Kidney tubule cell (primary cell): ENCODE measurements at regions not wholly inside any gene's neighbourhood (a gene's known extent, or its start where the extent isn't known, plus 50 kb on each side); places are given as distances from the start of the nearest gene placed in this dataset.
"Not testable (repeated sequence)": the region's sequence is repeated elsewhere in the genome, so short reads cannot be mapped to it uniquely, and the experiment has no call there.

Experiments used
- DNase-seq: peaks from one replicate; pipeline ENCODE4 v3.0.0-alpha.2; 2018; ENCODE audit warnings: low spot score

DNA sequence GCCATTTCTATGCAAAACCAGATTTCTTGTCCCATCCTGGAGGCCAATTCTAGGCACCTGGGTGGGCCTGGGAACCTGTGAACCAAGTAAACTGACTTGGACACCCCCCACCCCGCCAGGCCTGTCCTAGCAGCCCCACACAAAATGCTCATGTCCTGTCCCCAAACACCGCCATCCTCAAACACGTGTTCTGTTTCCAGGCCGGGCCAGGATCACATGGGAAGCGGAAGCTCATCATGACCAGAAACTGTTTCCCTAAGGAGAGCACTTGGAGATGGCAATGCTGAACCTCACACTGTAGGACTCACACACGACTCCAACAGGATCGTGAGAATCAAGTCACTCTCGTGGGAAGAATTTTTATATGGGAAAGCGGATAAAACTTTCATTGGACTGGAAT, 78.7 kb upstream of the DRD5 start:
- DNase-seq = not testable (repeated sequence)

DNA sequence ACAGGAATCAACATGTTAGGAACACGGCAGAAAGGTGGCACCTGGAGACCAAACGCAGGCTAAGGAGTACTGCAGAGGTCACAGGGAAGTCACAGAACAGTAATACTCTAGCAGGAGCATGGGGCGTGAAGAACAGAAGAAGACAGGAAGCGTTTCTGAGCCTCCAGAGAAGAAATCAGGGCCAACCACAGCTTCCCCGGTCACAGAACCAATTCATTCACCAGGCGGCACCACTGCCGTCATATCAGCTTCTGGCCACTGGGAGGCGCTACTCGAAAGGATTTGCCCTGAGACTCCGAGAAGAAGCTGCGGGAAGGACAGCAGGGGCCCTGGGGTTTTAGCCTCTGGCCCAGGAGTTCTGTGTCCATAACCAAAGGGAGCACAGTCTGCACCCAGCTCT, 78.0 kb upstream of the DRD5 start:
- peak; percentile 57 for DNase-seq

DNA sequence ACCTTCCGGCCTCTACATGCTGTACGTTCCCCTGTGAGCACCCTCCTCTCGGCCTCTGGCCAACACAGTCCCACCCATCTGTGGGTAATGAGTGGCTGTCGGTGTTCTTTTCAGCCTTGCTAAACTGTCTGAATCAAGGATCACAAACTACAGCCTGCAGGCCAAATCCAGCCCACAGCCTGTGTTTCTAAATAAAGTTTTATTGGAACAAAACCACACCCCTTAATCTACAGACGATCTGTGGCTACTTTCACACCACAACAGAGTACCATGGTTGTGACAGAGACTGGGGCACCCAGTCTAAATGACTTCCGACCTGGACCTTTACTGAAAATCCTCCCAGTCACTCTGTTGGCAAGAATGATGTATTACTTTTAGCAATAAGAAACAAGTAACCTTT, 77.3 kb upstream of the DRD5 start:
- DNase-seq = not testable (repeated sequence)

DNA sequence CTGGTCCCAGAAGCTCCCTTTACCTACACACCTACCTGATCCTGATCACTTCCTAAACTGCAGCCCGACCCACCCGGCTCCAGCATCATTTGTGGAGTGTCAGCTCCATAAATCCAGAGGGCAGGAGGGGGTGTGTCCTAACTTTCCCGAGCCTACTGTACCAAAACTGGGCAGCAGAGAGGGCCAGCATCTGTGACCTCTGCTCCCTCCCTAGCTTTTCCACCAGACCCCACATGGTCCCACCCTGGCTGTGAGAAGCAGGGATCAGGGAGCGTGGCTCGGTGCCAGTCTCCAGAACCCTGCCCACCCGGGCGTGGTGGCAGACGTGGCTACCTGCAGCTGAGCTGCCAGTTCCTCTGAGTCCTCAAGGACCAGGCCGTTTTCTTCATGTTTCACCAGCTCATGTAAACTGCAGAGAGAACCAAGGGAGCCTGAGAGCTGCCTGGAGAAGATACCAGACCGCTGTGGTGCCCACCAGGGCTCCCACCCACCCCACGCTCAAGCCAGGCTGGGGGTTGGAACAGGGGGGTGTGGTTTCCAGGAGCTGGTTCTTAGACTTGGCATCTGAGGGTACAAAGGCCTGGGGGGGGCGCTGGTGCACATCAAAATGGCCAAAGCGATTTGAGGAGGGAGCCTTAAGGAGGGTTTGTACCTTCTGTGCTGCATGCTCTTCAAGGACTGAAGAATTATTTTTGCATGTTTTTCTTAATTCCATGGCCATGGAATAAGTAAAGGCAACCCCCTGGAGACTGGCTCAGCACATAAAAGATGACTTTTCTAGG, 76.7 kb upstream of the DRD5 start:
- no peak for DNase-seq

DNA sequence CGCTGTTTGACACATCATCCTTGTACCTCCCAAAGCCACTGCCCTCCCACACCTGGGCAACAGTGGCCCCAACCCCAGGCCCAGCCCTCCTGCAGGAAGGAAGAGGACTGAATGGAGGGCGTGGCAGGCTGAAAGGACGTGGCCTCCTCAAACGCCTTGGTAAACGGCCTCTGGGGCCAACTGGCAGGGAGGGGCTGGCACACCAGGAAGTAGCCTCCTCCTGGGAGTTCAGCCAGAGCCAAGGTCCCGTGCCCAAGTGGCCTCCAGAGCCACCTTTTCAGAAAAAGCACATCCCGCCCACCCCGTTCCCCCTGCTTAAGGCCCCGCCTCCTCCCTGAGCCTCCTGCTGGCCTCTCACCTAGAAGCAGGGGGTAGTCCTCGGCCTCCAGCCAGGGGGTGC, 74.2 kb upstream of the DRD5 start:
- not testable (repeated sequence) for DNase-seq

DNA sequence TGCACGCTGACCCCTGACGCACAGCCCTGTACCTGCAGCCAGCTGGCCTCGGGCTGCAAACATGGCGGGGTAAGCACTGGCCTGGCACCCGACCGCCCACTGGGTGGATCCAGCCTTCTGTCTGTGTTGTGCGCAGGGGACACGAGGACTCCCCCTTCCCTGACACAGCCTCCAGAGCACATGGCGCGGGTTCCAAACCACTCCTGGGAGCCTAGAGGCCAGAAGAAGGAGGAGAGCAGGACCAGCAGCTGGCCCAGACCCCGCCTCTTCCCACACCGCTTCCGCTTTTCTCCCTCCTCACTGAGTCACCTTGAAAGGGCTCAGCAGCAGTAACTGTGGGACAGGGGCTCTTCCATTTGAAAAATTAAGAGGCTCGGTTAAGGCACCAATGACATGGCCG, 73.5 kb upstream of the DRD5 start:
- DNase-seq = not testable (repeated sequence)

DNA sequence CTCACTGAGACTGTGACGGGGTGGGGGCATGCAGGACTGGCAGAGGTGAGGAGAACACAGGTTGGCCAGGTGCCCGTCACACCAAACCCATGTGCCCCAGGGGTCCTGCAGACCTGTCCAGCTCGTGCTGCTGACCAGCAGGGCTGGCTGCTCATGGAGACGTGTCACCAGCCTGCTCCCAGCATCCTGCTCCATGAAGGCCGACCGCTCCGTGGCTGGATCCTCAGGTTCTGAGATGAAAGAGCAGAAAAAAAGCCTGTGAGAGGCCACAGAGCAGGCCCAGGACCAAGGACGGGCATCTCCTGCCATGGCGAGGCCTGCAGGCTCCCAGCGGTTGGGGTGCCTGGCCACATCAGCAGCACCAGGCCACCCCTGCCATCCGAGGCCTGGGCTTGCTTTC, 71.7 kb upstream of the DRD5 start:
- no peak for DNase-seq

DNA sequence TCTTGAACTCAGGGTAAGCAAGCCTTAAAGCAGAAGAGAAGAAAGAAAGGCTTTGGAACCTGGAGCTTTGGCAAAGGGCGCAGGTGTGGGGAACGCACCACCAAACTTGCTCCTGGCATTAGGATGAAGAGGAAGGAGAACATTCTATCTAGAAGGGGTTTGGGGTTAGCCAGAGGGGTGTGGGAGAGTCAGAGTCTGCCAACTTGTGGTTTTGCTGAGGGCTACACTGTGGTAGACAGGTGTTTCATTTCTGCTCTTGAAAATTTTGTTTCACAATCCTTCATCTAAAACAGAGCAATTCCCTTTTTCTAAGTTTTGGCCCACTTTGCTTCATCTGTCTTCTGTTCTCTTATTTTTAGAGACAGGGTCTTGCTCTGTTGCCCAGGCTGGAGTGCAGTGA, 66.2 kb upstream of the DRD5 start:
- DNase-seq = not testable (repeated sequence)

DNA sequence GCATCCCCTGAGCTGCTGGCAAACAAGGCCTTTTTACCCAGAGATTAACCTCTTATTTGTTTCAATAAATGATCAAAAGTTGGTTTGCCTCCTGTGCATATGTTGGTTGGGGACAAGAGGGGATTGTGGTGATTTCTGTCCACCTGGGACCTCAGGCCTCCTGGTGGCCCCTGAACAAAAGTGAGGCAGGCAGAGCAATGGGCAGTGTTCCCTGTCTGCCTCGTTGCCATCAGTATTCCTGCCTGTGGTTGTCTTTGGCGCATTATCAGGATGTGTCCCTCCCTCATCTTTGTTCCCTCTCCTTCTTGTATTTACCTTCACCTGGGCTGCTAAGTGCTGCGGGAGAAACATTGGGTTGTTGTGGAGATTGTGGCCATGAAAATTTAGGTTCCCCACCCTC, 65.3 kb upstream of the DRD5 start:
- no peak for DNase-seq

DNA sequence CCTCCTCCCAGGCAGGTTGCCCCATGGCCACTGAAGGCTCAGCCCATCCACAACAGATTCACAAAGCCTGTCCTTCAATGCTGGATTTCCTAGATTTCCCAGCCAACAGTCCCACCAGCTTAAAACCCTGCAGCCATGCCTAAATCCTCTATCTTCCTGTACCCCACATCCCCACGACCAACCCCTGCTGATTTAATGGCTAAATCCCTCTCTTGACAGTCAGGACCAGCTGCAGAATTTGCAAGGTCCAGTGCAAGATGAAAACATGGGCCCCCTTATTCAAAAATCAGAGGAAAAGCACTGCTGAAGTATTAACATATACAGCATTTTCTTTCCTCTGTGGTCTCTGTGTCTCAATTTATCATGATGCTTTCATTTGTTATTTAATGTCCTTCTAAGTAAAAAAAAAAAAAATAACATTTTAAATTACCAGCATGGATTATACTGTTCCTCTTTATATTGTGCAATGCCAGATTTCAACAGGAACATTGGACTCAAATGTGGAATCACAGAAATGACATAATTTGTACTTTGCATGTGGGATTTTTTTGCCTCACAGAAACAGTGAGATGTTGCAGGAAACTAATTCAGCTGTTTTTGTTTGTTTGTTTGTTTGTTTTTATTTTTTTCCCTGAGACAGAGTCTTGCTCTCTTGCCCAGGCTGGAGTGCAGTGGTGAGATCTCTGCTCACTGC, 63.0 kb upstream of the DRD5 start:
- not testable (repeated sequence) for DNase-seq

DNA sequence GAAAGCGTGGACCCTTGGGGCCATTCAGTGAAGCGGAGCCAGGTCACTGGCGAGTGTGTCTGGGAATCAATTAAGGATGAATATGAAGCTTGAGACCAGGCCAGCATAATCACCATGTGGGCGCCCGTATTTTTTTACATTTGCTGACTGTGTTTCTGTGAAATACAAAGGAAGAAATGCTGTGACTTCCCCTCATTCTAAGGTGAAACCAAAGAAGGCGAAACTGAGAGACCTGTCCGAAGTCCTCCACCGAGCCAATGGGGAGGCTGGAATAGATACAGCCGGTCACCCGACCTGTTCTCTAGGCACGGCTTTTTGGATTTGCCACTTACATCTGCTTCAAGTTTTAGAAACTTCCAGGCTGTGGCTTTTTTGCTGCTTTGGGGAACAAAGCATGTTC, 59.3 kb upstream of the DRD5 start:
- DNase-seq = not testable (repeated sequence)
